DOHH2 (cell line): ENCODE measurements at regions not wholly inside any gene's neighbourhood (a gene's known extent, or its start where the extent isn't known, plus 50 kb on each side); places are given as distances from the start of the nearest gene placed in this dataset.

Experiments
- H3F3A ChIP-seq: fragments of 200-600 bp; sonication (generic), shearing (Covaris generic); 2 replicates; pipeline ENCODE4 v1.6.0; 2016; ENCODE audit warnings: antibody characterized with exemption, mild to moderate bottlenecking; ENCODE audit not compliant: control insufficient read depth, insufficient read depth
- H3K27ac ChIP-seq: fragments of 200-600 bp; sonication (generic); 2 replicates; pipeline ENCODE4 v1.5.1; 2014; ENCODE audit warnings: low read depth, mild to moderate bottlenecking, low read length, moderate library complexity
- H3K27me3 ChIP-seq: fragments of 200-600 bp; sonication (generic); 2 replicates; pipeline ENCODE4 v1.6.1; 2014; ENCODE audit warnings: mild to moderate bottlenecking, low read length, mixed read lengths; ENCODE audit not compliant: control insufficient read depth
- H3K36me3 ChIP-seq: fragments of 200-600 bp; sonication (generic); 2 replicates; pipeline ENCODE4 v1.6.1; 2014; ENCODE audit warnings: mild to moderate bottlenecking, low read length, moderate library complexity, mixed read lengths; ENCODE audit not compliant: control insufficient read depth
- H3K4me1 ChIP-seq: fragments of 200-600 bp; sonication (generic); 2 replicates; pipeline ENCODE4 v1.6.1; 2014; ENCODE audit warnings: mild to moderate bottlenecking, low read length, mixed read lengths; ENCODE audit not compliant: control insufficient read depth
- H3K4me2 ChIP-seq: fragments of 200-600 bp; sonication (generic); 2 replicates; pipeline ENCODE4 v1.6.0; 2014; ENCODE audit warnings: mild to moderate bottlenecking, low read length, moderate library complexity
- H3K4me3 ChIP-seq: fragments of 200-600 bp; sonication (generic); 2 replicates; pipeline ENCODE4 v1.5.1; 2014; ENCODE audit warnings: mild to moderate bottlenecking, low read length, mixed read lengths
- H3K79me2 ChIP-seq: fragments of 200-600 bp; sonication (generic); 2 replicates; pipeline ENCODE4 v1.6.1; 2014; ENCODE audit warnings: mild to moderate bottlenecking, low read length, mixed read lengths; ENCODE audit not compliant: control insufficient read depth
- H3K9me2 ChIP-seq: fragments of 200-600 bp; sonication (generic); replicated peaks from 2 replicates; pipeline ENCODE4 v1.6.1; 2014; ENCODE audit warnings: mild to moderate bottlenecking, low read length, mixed read lengths; ENCODE audit not compliant: control insufficient read depth
- H3K9me3 ChIP-seq: fragments of 200-600 bp; sonication (generic); 2 replicates; pipeline ENCODE4 v1.6.1; 2014; ENCODE audit warnings: antibody characterized with exemption, low read length, mixed read lengths; ENCODE audit not compliant: control insufficient read depth, insufficient read depth
- H4K20me1 ChIP-seq: fragments of 200-600 bp; sonication (generic); 2 replicates; pipeline ENCODE4 v1.6.0; 2014; ENCODE audit warnings: low read depth, mild to moderate bottlenecking, antibody characterized with exemption, low read length, moderate library complexity; ENCODE audit not compliant: control insufficient read depth, insufficient read depth
- EZH2phosphoT487 ChIP-seq: fragments of 200-600 bp; sonication (generic); IDR thresholded peaks from 2 replicates; pipeline ENCODE4 v1.6.1; 2017; ENCODE audit warnings: borderline replicate concordance, mild to moderate bottlenecking, antibody characterized with exemption, low read length, moderate library complexity, mixed read lengths
- TF ChIP-seq, protein P1 (sequence below): fragments of 200-600 bp; sonication (generic); IDR thresholded peaks from one replicate; pipeline ENCODE4 v1.5.1; 2014; ENCODE audit warnings: antibody characterized with exemption, mild to moderate bottlenecking, low read depth, low read length; ENCODE audit not compliant: poor library complexity, severe bottlenecking

GRCh38 chr3:165526367-165526766 is 310.9 kb downstream of the BCHE start:
- Histone ChIP-seq H3K4me1 (no peaks in the 10 kb centered on the region), H3K4me3 (no peak overlapping the region), H3K36me3 (no peaks in the 10 kb centered on the region), H3K27ac (no peak overlapping the region), H4K20me1 (no peaks in the 10 kb centered on the region), H3K4me2 (no peak overlapping the region), H3K9me3 (no peaks in the 10 kb centered on the region), H3K9me2 (no peaks in the 10 kb centered on the region), H3K27me3 (no peaks in the 10 kb centered on the region), H3F3A (no peaks in the 10 kb centered on the region), H3K79me2 (no peaks in the 10 kb centered on the region)
- no peak for TF ChIP-seq EZH2phosphoT487
- TF ChIP-seq, protein P1, sequence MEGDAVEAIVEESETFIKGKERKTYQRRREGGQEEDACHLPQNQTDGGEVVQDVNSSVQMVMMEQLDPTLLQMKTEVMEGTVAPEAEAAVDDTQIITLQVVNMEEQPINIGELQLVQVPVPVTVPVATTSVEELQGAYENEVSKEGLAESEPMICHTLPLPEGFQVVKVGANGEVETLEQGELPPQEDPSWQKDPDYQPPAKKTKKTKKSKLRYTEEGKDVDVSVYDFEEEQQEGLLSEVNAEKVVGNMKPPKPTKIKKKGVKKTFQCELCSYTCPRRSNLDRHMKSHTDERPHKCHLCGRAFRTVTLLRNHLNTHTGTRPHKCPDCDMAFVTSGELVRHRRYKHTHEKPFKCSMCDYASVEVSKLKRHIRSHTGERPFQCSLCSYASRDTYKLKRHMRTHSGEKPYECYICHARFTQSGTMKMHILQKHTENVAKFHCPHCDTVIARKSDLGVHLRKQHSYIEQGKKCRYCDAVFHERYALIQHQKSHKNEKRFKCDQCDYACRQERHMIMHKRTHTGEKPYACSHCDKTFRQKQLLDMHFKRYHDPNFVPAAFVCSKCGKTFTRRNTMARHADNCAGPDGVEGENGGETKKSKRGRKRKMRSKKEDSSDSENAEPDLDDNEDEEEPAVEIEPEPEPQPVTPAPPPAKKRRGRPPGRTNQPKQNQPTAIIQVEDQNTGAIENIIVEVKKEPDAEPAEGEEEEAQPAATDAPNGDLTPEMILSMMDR, result no peak

- H3K36me3 ChIP-seq, result no peaks in the 10 kb centered on the region
- no peaks in the 10 kb centered on the region for H3F3A ChIP-seq
- no peaks in the 10 kb centered on the region for H4K20me1 ChIP-seq
- H3K9me3 ChIP-seq, result no peaks in the 10 kb centered on the region
- H3K4me3 ChIP-seq, result no peak overlapping the region
- TF ChIP-seq, protein P1, result no peak
- no peak for TF ChIP-seq EZH2phosphoT487
- H3K4me2 ChIP-seq, result no peak overlapping the region
- no peaks in the 10 kb centered on the region for H3K4me1 ChIP-seq
- H3K79me2 ChIP-seq, result no peaks in the 10 kb centered on the region
- H3K9me2 ChIP-seq, result no peaks in the 10 kb centered on the region
- H3K27ac ChIP-seq, result no peak overlapping the region
- H3K27me3 ChIP-seq, result no peaks in the 10 kb centered on the region
These were observed 313.4 kb downstream of the BCHE start for GRCh38 chr3:165523801-165524200.

GRCh38 chr3:165522386-165522785 is 314.8 kb downstream of the BCHE start:
- Histone ChIP-seq H3K9me3 (no peaks in the 10 kb centered on the region), H3K9me2 (no peaks in the 10 kb centered on the region), H3K79me2 (no peaks in the 10 kb centered on the region), H3K27me3 (no peaks in the 10 kb centered on the region), H4K20me1 (no peaks in the 10 kb centered on the region), H3K4me2 (no peak overlapping the region), H3F3A (no peaks in the 10 kb centered on the region), H3K4me3 (no peak overlapping the region), H3K36me3 (no peaks in the 10 kb centered on the region), H3K27ac (no peak overlapping the region), H3K4me1 (no peaks in the 10 kb centered on the region)
- TF ChIP-seq, protein P1, result no peak
